Neuronal stem cell (in vitro differentiated cells): ENCODE measurements at regions not wholly inside any gene's neighbourhood (a gene's known extent, or its start where the extent isn't known, plus 50 kb on each side); places are given as distances from the start of the nearest gene placed in this dataset.

Experiments used
- DNase-seq: peaks from one replicate; pipeline ENCODE4 v3.0.0-alpha.2; 2013; ENCODE audit warnings: low spot score
- H2AFZ ChIP-seq: one replicate; pipeline ENCODE4 v1.6.1; 2013; ENCODE audit warnings: mild to moderate bottlenecking, low read length, inconsistent platforms
- H2AK5ac ChIP-seq: 2 replicates; pipeline ENCODE4 v1.6.1; 2013; ENCODE audit warnings: low read depth, mild to moderate bottlenecking, inconsistent platforms, low read length, moderate library complexity, mixed read lengths
- H2BK120ac ChIP-seq: 2 replicates; pipeline ENCODE4 v1.6.1; 2013; ENCODE audit warnings: low read depth, mild to moderate bottlenecking, inconsistent platforms, low read length, moderate library complexity, mixed read lengths
- H2BK12ac ChIP-seq: one replicate; pipeline ENCODE4 v1.6.1; 2013; ENCODE audit warnings: low read length, inconsistent platforms
- H2BK15ac ChIP-seq: 2 replicates; pipeline ENCODE4 v1.6.1; 2013; ENCODE audit warnings: mild to moderate bottlenecking, low read length, inconsistent platforms, mixed read lengths
- H2BK5ac ChIP-seq: one replicate; pipeline ENCODE4 v1.6.1; 2013; ENCODE audit warnings: inconsistent platforms, mild to moderate bottlenecking, low read length, moderate library complexity
- H3K14ac ChIP-seq: one replicate; pipeline ENCODE4 v1.6.1; 2013; ENCODE audit warnings: low read length, inconsistent platforms
- H3K18ac ChIP-seq: 2 replicates; pipeline ENCODE4 v1.6.1; 2013; ENCODE audit warnings: low read length, inconsistent platforms
- H3K23ac ChIP-seq: 2 replicates; pipeline ENCODE4 v1.6.1; 2013; ENCODE audit warnings: low read depth, mild to moderate bottlenecking, mixed read lengths, low read length, inconsistent platforms; ENCODE audit not compliant: poor library complexity
- H3K27ac ChIP-seq: replicated peaks from 3 replicates; pipeline ENCODE4 v1.5.1; 2013; ENCODE audit warnings: low read length, inconsistent platforms
- H3K27me3 ChIP-seq, 3 experiments: 2 replicates each; pipeline ENCODE4 v1.6.1; 2013; ENCODE audit warnings: low read length in 3 of 3, mild to moderate bottlenecking in 2 of 3, inconsistent platforms in 1 of 3, low read depth in 1 of 3, mixed read lengths in 1 of 3, moderate library complexity in 1 of 3; ENCODE audit not compliant: control insufficient read depth in 3 of 3, insufficient read depth in 3 of 3
- H3K36me3 ChIP-seq, 2 donors: replicated peaks in 1 of 2; 2 replicates each; pipeline ENCODE4 v1.6.1; 2013; ENCODE audit warnings: low read length in 2 of 2; ENCODE audit not compliant: control insufficient read depth in 2 of 2, insufficient read depth in 2 of 2
- H3K4ac ChIP-seq: 2 replicates; pipeline ENCODE4 v1.6.1; 2013; ENCODE audit warnings: inconsistent platforms, mild to moderate bottlenecking, low read length, moderate library complexity
- H3K4me1 ChIP-seq, 2 donors: 1 replicate in 1 of 2; 2 replicates in 1 of 2; pipeline ENCODE4 v1.6.1; 2013; ENCODE audit warnings: low read length in 2 of 2, low read depth in 1 of 2; ENCODE audit not compliant: control insufficient read depth in 2 of 2, insufficient read depth in 1 of 2
- H3K4me2 ChIP-seq: one replicate; pipeline ENCODE4 v1.6.1; 2013; ENCODE audit warnings: mild to moderate bottlenecking, low read length, inconsistent platforms; ENCODE audit not compliant: insufficient read depth, poor library complexity, severe bottlenecking
- H3K4me3 ChIP-seq, 2 donors: 2 replicates each; pipeline ENCODE4 v1.5.1; 2013; ENCODE audit warnings: low read length in 2 of 2, mild to moderate bottlenecking in 2 of 2, inconsistent platforms in 1 of 2, moderate library complexity in 1 of 2
- H3K79me1 ChIP-seq: one replicate; pipeline ENCODE4 v1.6.1; 2013; ENCODE audit warnings: low read depth, mild to moderate bottlenecking, inconsistent platforms, low read length, moderate library complexity
- H3K9ac ChIP-seq: one replicate; pipeline ENCODE4 v1.6.1; 2013; ENCODE audit warnings: mild to moderate bottlenecking, low read depth, low read length, inconsistent platforms; ENCODE audit not compliant: poor library complexity
- H3K9me3 ChIP-seq, 2 donors: replicated peaks in 1 of 2; 2 replicates each; pipeline versions ENCODE3 to v1.6.1; 2013; ENCODE audit warnings: low read length in 2 of 2, mild to moderate bottlenecking in 2 of 2, inconsistent platforms in 1 of 2, low read depth in 1 of 2, mixed read lengths in 1 of 2, moderate library complexity in 1 of 2; ENCODE audit not compliant: control insufficient read depth in 2 of 2, insufficient read depth in 1 of 2
- H4K8ac ChIP-seq: one replicate; pipeline ENCODE4 v1.6.1; 2013; ENCODE audit warnings: low read depth, mild to moderate bottlenecking, inconsistent platforms, low read length, moderate library complexity
- H4K91ac ChIP-seq: one replicate; pipeline ENCODE4 v1.6.1; 2013; ENCODE audit warnings: low read length, low read depth, mild to moderate bottlenecking, inconsistent platforms; ENCODE audit not compliant: poor library complexity
- WGBS, 2 donors: extraction: QIAGEN DNeasy Blood & Tissue Kit; methylation state at CpG; one replicate each; pipeline ENCODE4 v1.1.7; 2013; ENCODE audit warnings: missing lambda C conversion rate in 2 of 2, mixed read lengths in 1 of 2; ENCODE audit not compliant: insufficient read length in 2 of 2, insufficient replicate concordance in 1 of 2; ENCODE audit errors: extremely low coverage in 2 of 2; 5-methylcytosine and 5-hydroxymethylcytosine counted together

GRCh38 chr6:91711518-91711917 lies 1124.6 kb upstream of the MAP3K7 start:
- no peaks in the 10 kb centered on the region for H3K9me3 ChIP-seq
- no peak overlapping the region for H2BK120ac ChIP-seq
- no peak overlapping the region for H3K9ac ChIP-seq
- H2BK15ac ChIP-seq, result no peak overlapping the region
- no peak for DNase-seq
- no peaks in the 10 kb centered on the region for H3K79me1 ChIP-seq
- no peak overlapping the region for H2AFZ ChIP-seq
- no peaks in the 10 kb centered on the region for H3K27me3 ChIP-seq
- no peaks in the 10 kb centered on the region for H3K36me3 ChIP-seq
- no peak overlapping the region for H3K14ac ChIP-seq
- no peak overlapping the region for H3K27ac ChIP-seq
- H3K23ac ChIP-seq, result no peak overlapping the region
- H3K4me1 ChIP-seq, result no peaks in the 10 kb centered on the region
- no peak overlapping the region for H3K18ac ChIP-seq
- H2BK12ac ChIP-seq, result no peak overlapping the region
- H3K4me2 ChIP-seq, result no peak overlapping the region
- H3K4me3 ChIP-seq, result no peak overlapping the region
- WGBS, 2 donors, result no CpG with 5 or more reads among the region's 2 CpGs
- H2AK5ac ChIP-seq, result no peak overlapping the region
- H3K4ac ChIP-seq, result no peak overlapping the region
- no peak overlapping the region for H2BK5ac ChIP-seq
- H4K91ac ChIP-seq, result no peak overlapping the region
- H4K8ac ChIP-seq, result no peak overlapping the region

- Histone ChIP-seq H2AFZ (no peak overlapping the region), H2AK5ac (no peak overlapping the region), H4K8ac (no peak overlapping the region), H3K36me3 (no peaks in the 10 kb centered on the region), H3K23ac (no peak overlapping the region), H3K4me3 (no peak overlapping the region), H3K79me1 (no peaks in the 10 kb centered on the region), H3K9me3 (no peaks in the 10 kb centered on the region), H2BK5ac (no peak overlapping the region), H2BK12ac (no peak overlapping the region), H3K14ac (no peak overlapping the region), H2BK120ac (no peak overlapping the region), H3K9ac (no peak overlapping the region), H3K4me1 (no peaks in the 10 kb centered on the region), H3K4ac (no peak overlapping the region), H3K27me3 (no peaks in the 10 kb centered on the region), H2BK15ac (no peak overlapping the region), H3K27ac (no peak overlapping the region), H3K4me2 (no peak overlapping the region), H4K91ac (no peak overlapping the region), H3K18ac (no peak overlapping the region)
- no CpG with 5 or more reads among the region's 2 CpGs for WGBS, 2 donors
- no peak for DNase-seq
These were observed 1123.5 kb upstream of the MAP3K7 start for GRCh38 chr6:91710342-91710741.

- H3K27ac ChIP-seq, result no peak overlapping the region
- H3K79me1 ChIP-seq, result no peaks in the 10 kb centered on the region
- H2AFZ ChIP-seq, result no peak overlapping the region
- no peak overlapping the region for H2BK5ac ChIP-seq
- H3K4me2 ChIP-seq, result no peak overlapping the region
- no peak overlapping the region for H3K18ac ChIP-seq
- H4K8ac ChIP-seq, result no peak overlapping the region
- H2AK5ac ChIP-seq, result no peak overlapping the region
- no peak overlapping the region for H3K23ac ChIP-seq
- no peak for DNase-seq
- H2BK120ac ChIP-seq, result no peak overlapping the region
- no peak overlapping the region for H2BK15ac ChIP-seq
- no peak overlapping the region for H3K4me3 ChIP-seq
- no peaks in the 10 kb centered on the region for H3K4me1 ChIP-seq
- no peak overlapping the region for H3K4ac ChIP-seq
- no peak overlapping the region for H2BK12ac ChIP-seq
- H3K36me3 ChIP-seq, result no peaks in the 10 kb centered on the region
- H3K27me3 ChIP-seq, result no peaks in the 10 kb centered on the region
- no peak overlapping the region for H4K91ac ChIP-seq
- H3K9ac ChIP-seq, result no peak overlapping the region
- H3K9me3 ChIP-seq, result no peaks in the 10 kb centered on the region
- H3K14ac ChIP-seq, result no peak overlapping the region
- WGBS, 2 donors, result no CpG with 5 or more reads among the region's 1 CpG
These were observed 1121.7 kb upstream of the MAP3K7 start for GRCh38 chr6:91708534-91708933.

- Histone ChIP-seq H2BK15ac (no peak overlapping the region), H3K4me3 (no peak overlapping the region), H4K91ac (no peak overlapping the region), H3K4me2 (no peak overlapping the region), H2AK5ac (no peak overlapping the region), H3K14ac (no peak overlapping the region), H3K9ac (no peak overlapping the region), H3K18ac (no peak overlapping the region), H3K9me3 (no peaks in the 10 kb centered on the region), H3K36me3 (no peaks in the 10 kb centered on the region), H3K4ac (no peak overlapping the region), H2AFZ (no peak overlapping the region), H3K27ac (no peak overlapping the region), H2BK120ac (no peak overlapping the region), H3K79me1 (no peaks in the 10 kb centered on the region), H3K4me1 (no peaks in the 10 kb centered on the region), H4K8ac (no peak overlapping the region), H3K23ac (no peak overlapping the region), H2BK5ac (no peak overlapping the region), H3K27me3 (no peaks in the 10 kb centered on the region), H2BK12ac (no peak overlapping the region)
- WGBS, 2 donors, result no CpG with 5 or more reads among the region's 3 CpGs
- no peak for DNase-seq
These were observed 1118.8 kb upstream of the MAP3K7 start for GRCh38 chr6:91705646-91706045.
